ENCODE measurements at regions not wholly inside any gene's neighbourhood (a gene's known extent, or its start where the extent isn't known, plus 50 kb on each side); places are given as distances from the start of the nearest gene placed in this dataset.

- H3K27me3 ChIP-seq (ENCODE audit: control insufficient read depth in 1 of 2, insufficient read depth in 2 of 2, low read length in 2 of 2) = no peaks in the 10 kb centered on the region
- H2AFZ ChIP-seq (ENCODE audit: low read length) = no peak overlapping the region
- BruUV-seq (replicated peaks) = no TSS peak
- H3K4me2 ChIP-seq (ENCODE audit: low read depth, low read length) = no peak overlapping the region
- H3K4me3 ChIP-seq (replicated peaks in 1 of 3; ENCODE audit: insufficient read depth in 1 of 3, low read depth in 2 of 3, low read length in 3 of 3) = no peak overlapping the region
- FAIRE-seq (no peak), ATAC-seq (no peak), DNase-seq (ENCODE audit: low spot score) (no peak)
- no peak overlapping the region for H3K9ac ChIP-seq (ENCODE audit: insufficient read depth, low read depth, low read length)
- 17% methylated on average over 1 of the region's 1 CpG for WGBS (ENCODE audit: low lambda C conversion rate)
- H3K27ac ChIP-seq (ENCODE audit: extremely low read length, insufficient read depth, low read length) = no peak overlapping the region
- H3K4me1 ChIP-seq (ENCODE audit: insufficient read depth, low read length) = no peaks in the 10 kb centered on the region
- H4K20me1 ChIP-seq (ENCODE audit: insufficient read depth, low read length) = no peaks in the 10 kb centered on the region
- intact Hi-C loops (cut with micrococcal nuclease; ENCODE audit: unreplicated experiment) (no loop called here), in situ Hi-C loops (cut with HindIII; ENCODE audit: extremely low pct_ligation_motif_present, low pct_unique_long_range_greater_than_20kb) (no loop called here)
- ChIA-PET CTCF (ENCODE audit: low intra/inter-chr PET ratio, low total read pairs) (no interaction called here), POLR2A (no interaction called here)
- H3K36me3 ChIP-seq (replicated peaks in 1 of 2; ENCODE audit: control insufficient read depth in 1 of 2, insufficient read depth in 2 of 2, low read length in 2 of 2) = no peaks in the 10 kb centered on the region
- no peaks in the 10 kb centered on the region for H3K79me2 ChIP-seq (ENCODE audit: insufficient read depth, low read length)
- TF ChIP-seq, protein P1, sequence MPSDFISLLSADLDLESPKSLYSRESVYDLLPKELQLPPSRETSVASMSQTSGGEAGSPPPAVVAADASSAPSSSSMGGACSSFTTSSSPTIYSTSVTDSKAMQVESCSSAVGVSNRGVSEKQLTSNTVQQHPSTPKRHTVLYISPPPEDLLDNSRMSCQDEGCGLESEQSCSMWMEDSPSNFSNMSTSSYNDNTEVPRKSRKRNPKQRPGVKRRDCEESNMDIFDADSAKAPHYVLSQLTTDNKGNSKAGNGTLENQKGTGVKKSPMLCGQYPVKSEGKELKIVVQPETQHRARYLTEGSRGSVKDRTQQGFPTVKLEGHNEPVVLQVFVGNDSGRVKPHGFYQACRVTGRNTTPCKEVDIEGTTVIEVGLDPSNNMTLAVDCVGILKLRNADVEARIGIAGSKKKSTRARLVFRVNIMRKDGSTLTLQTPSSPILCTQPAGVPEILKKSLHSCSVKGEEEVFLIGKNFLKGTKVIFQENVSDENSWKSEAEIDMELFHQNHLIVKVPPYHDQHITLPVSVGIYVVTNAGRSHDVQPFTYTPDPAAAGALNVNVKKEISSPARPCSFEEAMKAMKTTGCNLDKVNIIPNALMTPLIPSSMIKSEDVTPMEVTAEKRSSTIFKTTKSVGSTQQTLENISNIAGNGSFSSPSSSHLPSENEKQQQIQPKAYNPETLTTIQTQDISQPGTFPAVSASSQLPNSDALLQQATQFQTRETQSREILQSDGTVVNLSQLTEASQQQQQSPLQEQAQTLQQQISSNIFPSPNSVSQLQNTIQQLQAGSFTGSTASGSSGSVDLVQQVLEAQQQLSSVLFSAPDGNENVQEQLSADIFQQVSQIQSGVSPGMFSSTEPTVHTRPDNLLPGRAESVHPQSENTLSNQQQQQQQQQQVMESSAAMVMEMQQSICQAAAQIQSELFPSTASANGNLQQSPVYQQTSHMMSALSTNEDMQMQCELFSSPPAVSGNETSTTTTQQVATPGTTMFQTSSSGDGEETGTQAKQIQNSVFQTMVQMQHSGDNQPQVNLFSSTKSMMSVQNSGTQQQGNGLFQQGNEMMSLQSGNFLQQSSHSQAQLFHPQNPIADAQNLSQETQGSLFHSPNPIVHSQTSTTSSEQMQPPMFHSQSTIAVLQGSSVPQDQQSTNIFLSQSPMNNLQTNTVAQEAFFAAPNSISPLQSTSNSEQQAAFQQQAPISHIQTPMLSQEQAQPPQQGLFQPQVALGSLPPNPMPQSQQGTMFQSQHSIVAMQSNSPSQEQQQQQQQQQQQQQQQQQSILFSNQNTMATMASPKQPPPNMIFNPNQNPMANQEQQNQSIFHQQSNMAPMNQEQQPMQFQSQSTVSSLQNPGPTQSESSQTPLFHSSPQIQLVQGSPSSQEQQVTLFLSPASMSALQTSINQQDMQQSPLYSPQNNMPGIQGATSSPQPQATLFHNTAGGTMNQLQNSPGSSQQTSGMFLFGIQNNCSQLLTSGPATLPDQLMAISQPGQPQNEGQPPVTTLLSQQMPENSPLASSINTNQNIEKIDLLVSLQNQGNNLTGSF (CRISPR knock-in tag; IDR thresholded peaks at IDR 0.05) = no peak
- TF ChIP-seq MTF1 (CRISPR knock-in tag; IDR thresholded peaks at IDR 0.05) (no peak), ZSCAN9 (CRISPR knock-in tag; IDR thresholded peaks at IDR 0.05; ENCODE audit: borderline replicate concordance) (no peak), ZNF784 (CRISPR knock-in tag; IDR thresholded peaks at IDR 0.05; ENCODE audit: borderline replicate concordance) (no peak), ZNF713 (CRISPR knock-in tag; IDR thresholded peaks at IDR 0.05) (no peak), ZNF383 (CRISPR knock-in tag; IDR thresholded peaks at IDR 0.05; ENCODE audit: borderline replicate concordance) (no peak), KAT2B (IDR thresholded peaks at IDR 0.05; ENCODE audit: borderline replicate concordance, low read depth, low read length) (no peak), NBN (conservative IDR thresholded peaks at IDR 0.05) (no peak), HMG20A (CRISPR knock-in tag; IDR thresholded peaks at IDR 0.05; ENCODE audit: borderline replicate concordance) (no peak), BRCA1 (CRISPR knock-in tag; IDR thresholded peaks at IDR 0.05) (no peak)
- H3K9me3 ChIP-seq (ENCODE audit: low read length) = peaks cover 21% of the 10 kb centered on the region
Observed at GRCh38 chr15:36007699-36008098, 461.7 kb upstream of the DPH6 start.

Data from HepG2 (cell line).